Panc1 (cell line): ENCODE measurements at regions not wholly inside any gene's neighbourhood (a gene's known extent, or its start where the extent isn't known, plus 50 kb on each side); places are given as distances from the start of the nearest gene placed in this dataset.

Source experiments
- ATAC-seq: fragments of 200-7000 bp; cut with Tn5 transposase; 2 replicates; pipeline ENCODE4 v1.9.1; 2020; ENCODE audit warnings: mild to moderate bottlenecking, moderate library complexity
- BruUV-seq: library from RNA; stranded (reverse); fragments of 400-500 nt; replicated peaks from 2 replicates; lab custom pipeline; 2021; lab: Mats Ljungman, UMichigan
- CTCF ChIA-PET: fragments of 300-600 bp; sonication (Branson Sonifier 250); formaldehyde crosslinking; loops from one replicate; lab custom pipeline; 2022; ENCODE audit warnings: antibody characterized with exemption; lab: Charles Lee
- POLR2A ChIA-PET: fragments of 300-600 bp; sonication (Branson Sonifier 250); formaldehyde crosslinking; loops from one replicate; lab custom pipeline; 2022; ENCODE audit warnings: antibody characterized with exemption; lab: Charles Lee
- DNase-seq: peaks from one replicate; pipeline ENCODE4 v3.0.0-alpha.2; 2010; ENCODE audit warnings: low read depth, low spot score
- H3K27ac ChIP-seq: 2 replicates; pipeline ENCODE4 v1.5.1; 2011; ENCODE audit warnings: mild to moderate bottlenecking, low read length, inconsistent platforms
- H3K27me3 ChIP-seq: fragments of 200-500 bp; sonication (Bioruptor generic); 2 replicates; pipeline ENCODE4 v1.6.0; 2014; ENCODE audit warnings: low read length, inconsistent platforms; ENCODE audit not compliant: control insufficient read depth, insufficient read depth
- H3K36me3 ChIP-seq: fragments of 200-500 bp; sonication (Bioruptor generic); 2 replicates; pipeline ENCODE4 v1.5.1; 2014; ENCODE audit warnings: inconsistent platforms, mild to moderate bottlenecking, low read length, moderate library complexity; ENCODE audit not compliant: control insufficient read depth, insufficient read depth
- H3K4me1 ChIP-seq: 2 replicates; pipeline ENCODE4 v1.5.1; 2011; ENCODE audit warnings: inconsistent platforms, mild to moderate bottlenecking, low read length, moderate library complexity; ENCODE audit not compliant: control insufficient read depth, insufficient read depth
- H3K4me3 ChIP-seq, 2 experiments: 2 replicates each; pipeline ENCODE4 v1.5.1; 2011 to 2012; ENCODE audit warnings: low read depth in 2 of 2, low read length in 2 of 2, mild to moderate bottlenecking in 2 of 2, inconsistent platforms in 1 of 2, moderate library complexity in 1 of 2
- H3K9me3 ChIP-seq: fragments of 200-500 bp; sonication (Bioruptor generic); 2 replicates; pipeline ENCODE4 v1.5.1; 2014; ENCODE audit warnings: low read depth, mild to moderate bottlenecking, inconsistent platforms, low read length, moderate library complexity; ENCODE audit not compliant: control insufficient read depth, insufficient read depth
- POLR2AphosphoS5 ChIP-seq: IDR thresholded peaks from 2 replicates; pipeline ENCODE4 v1.6.1; 2012; ENCODE audit warnings: mild to moderate bottlenecking, low read depth, low read length, moderate library complexity
- SIN3A ChIP-seq: IDR thresholded peaks from 2 replicates; pipeline ENCODE4 v1.6.1; 2012; ENCODE audit warnings: low read depth, mild to moderate bottlenecking, low read length, moderate library complexity, borderline replicate concordance; ENCODE audit not compliant: insufficient read depth
- TCF7L2 ChIP-seq: IDR thresholded peaks from 2 replicates; pipeline ENCODE4 v1.6.1; 2011; ENCODE audit warnings: mild to moderate bottlenecking, low read depth, low read length, inconsistent platforms
- in situ Hi-C: cut with HindIII; loops from 2 replicates; pipeline ENCODE4 v1.10.0; 2016; ENCODE audit warnings: low sequenced_read_pairs, low pct_unique_long_range_greater_than_20kb
- intact Hi-C: fragments of 100-400 bp; cut with micrococcal nuclease; formaldehyde crosslinking; loops from one replicate; pipeline ENCODE4 v1.10.0; 2022; ENCODE audit not compliant: unreplicated experiment
- TF ChIP-seq, protein P1 (sequence below), 2 experiments: IDR thresholded peaks; 2 replicates each; pipeline ENCODE4 v1.6.1; 2011 to 2012; ENCODE audit warnings: low read depth in 2 of 2, control low read depth in 1 of 2, low read length in 1 of 2, mild to moderate bottlenecking in 1 of 2, moderate library complexity in 1 of 2; ENCODE audit not compliant: insufficient read depth in 1 of 2
- TF ChIP-seq, protein P2 (sequence below): fragments of 450-650 bp; IDR thresholded peaks from 2 replicates; pipeline ENCODE4 v1.5.1; 2017; ENCODE audit warnings: mild to moderate bottlenecking

DNA sequence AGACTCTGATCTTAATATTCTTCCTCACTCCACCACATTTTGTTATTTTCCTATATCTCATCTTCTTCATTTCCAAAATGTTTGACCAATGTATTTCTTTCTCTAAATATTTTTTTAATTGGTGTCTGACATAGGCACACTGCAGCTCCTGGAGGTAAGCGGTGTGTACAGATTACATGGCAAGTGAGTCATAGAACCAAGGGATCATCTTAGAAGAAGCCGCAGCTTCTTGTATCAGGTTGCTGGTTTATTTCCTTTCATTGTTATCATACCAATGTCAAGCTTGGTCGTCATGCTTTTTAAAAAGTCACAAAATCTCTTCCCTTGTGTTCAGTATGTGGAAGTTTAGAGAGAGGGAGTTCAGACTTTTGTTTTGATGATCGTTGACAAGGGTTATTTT, 526.1 kb upstream of the CDH18 start:
- Histone ChIP-seq H3K27ac (no peak overlapping the region), H3K9me3 (no peaks in the 10 kb centered on the region), H3K27me3 (no peaks in the 10 kb centered on the region), H3K36me3 (no peaks in the 10 kb centered on the region), H3K4me3 (no peak overlapping the region), H3K4me1 (no peaks in the 10 kb centered on the region)
- no TSS peak for BruUV-seq
- no peak for TF ChIP-seq POLR2AphosphoS5
- no peak for TF ChIP-seq TCF7L2
- ATAC-seq: no peak
- ChIA-PET POLR2A (no interaction called here), CTCF (no interaction called here)
- no peak for DNase-seq
- in situ Hi-C loops: no loop called here
- intact Hi-C loops: no loop called here

- Histone ChIP-seq H3K36me3 (no peaks in the 10 kb centered on the region), H3K9me3 (no peaks in the 10 kb centered on the region), H3K4me3 (no peak overlapping the region), H3K4me1 (no peaks in the 10 kb centered on the region), H3K27ac (no peak overlapping the region), H3K27me3 (no peaks in the 10 kb centered on the region)
- ChIA-PET POLR2A (no interaction called here), CTCF (interaction anchor here (0.7 kb wide), 1 partner anchor 476 kb away, joined by 5 read pairs; no protein-coding TSS in a partner anchor)
- BruUV-seq: no TSS peak
- in situ Hi-C loops (no loop called here), intact Hi-C loops (no loop called here)
- no peak for ATAC-seq
- DNase-seq: no peak
- TF ChIP-seq POLR2AphosphoS5: no peak
- TF ChIP-seq, protein P1, sequence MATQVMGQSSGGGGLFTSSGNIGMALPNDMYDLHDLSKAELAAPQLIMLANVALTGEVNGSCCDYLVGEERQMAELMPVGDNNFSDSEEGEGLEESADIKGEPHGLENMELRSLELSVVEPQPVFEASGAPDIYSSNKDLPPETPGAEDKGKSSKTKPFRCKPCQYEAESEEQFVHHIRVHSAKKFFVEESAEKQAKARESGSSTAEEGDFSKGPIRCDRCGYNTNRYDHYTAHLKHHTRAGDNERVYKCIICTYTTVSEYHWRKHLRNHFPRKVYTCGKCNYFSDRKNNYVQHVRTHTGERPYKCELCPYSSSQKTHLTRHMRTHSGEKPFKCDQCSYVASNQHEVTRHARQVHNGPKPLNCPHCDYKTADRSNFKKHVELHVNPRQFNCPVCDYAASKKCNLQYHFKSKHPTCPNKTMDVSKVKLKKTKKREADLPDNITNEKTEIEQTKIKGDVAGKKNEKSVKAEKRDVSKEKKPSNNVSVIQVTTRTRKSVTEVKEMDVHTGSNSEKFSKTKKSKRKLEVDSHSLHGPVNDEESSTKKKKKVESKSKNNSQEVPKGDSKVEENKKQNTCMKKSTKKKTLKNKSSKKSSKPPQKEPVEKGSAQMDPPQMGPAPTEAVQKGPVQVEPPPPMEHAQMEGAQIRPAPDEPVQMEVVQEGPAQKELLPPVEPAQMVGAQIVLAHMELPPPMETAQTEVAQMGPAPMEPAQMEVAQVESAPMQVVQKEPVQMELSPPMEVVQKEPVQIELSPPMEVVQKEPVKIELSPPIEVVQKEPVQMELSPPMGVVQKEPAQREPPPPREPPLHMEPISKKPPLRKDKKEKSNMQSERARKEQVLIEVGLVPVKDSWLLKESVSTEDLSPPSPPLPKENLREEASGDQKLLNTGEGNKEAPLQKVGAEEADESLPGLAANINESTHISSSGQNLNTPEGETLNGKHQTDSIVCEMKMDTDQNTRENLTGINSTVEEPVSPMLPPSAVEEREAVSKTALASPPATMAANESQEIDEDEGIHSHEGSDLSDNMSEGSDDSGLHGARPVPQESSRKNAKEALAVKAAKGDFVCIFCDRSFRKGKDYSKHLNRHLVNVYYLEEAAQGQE (IDR thresholded peaks at IDR 0.05; ENCODE audit: insufficient read depth in 1 of 2, low read depth in 2 of 2, low read length in 1 of 2): no peak
- TF ChIP-seq TCF7L2: no peak
- TF ChIP-seq, protein P2, sequence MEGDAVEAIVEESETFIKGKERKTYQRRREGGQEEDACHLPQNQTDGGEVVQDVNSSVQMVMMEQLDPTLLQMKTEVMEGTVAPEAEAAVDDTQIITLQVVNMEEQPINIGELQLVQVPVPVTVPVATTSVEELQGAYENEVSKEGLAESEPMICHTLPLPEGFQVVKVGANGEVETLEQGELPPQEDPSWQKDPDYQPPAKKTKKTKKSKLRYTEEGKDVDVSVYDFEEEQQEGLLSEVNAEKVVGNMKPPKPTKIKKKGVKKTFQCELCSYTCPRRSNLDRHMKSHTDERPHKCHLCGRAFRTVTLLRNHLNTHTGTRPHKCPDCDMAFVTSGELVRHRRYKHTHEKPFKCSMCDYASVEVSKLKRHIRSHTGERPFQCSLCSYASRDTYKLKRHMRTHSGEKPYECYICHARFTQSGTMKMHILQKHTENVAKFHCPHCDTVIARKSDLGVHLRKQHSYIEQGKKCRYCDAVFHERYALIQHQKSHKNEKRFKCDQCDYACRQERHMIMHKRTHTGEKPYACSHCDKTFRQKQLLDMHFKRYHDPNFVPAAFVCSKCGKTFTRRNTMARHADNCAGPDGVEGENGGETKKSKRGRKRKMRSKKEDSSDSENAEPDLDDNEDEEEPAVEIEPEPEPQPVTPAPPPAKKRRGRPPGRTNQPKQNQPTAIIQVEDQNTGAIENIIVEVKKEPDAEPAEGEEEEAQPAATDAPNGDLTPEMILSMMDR: no peak
- TF ChIP-seq SIN3A: no peak
These were observed 512.5 kb upstream of the CDH18 start for GRCh38 chr5:20500546-20500945.

GRCh38 chr5:20498926-20499325, 510.9 kb upstream of the CDH18 start:
- no peak for ATAC-seq
- POLR2A ChIA-PET: no interaction called here
- no peak for DNase-seq
- BruUV-seq: no TSS peak
- H3K4me1 ChIP-seq: no peaks in the 10 kb centered on the region
- H3K4me3 ChIP-seq: no peak overlapping the region
- no peaks in the 10 kb centered on the region for H3K9me3 ChIP-seq
- H3K36me3 ChIP-seq: no peaks in the 10 kb centered on the region
- in situ Hi-C loops: no loop called here
- TF ChIP-seq TCF7L2: no peak
- TF ChIP-seq, protein P2: no peak
- TF ChIP-seq, protein P1 (IDR thresholded peaks at IDR 0.05; ENCODE audit: insufficient read depth in 1 of 2, low read depth in 2 of 2, low read length in 1 of 2): no peak
- TF ChIP-seq POLR2AphosphoS5: no peak
- TF ChIP-seq SIN3A: no peak
- no peak overlapping the region for H3K27ac ChIP-seq
- CTCF ChIA-PET: no interaction called here
- no peaks in the 10 kb centered on the region for H3K27me3 ChIP-seq
- intact Hi-C loops: no loop called here
